GM06990 (cell line): ENCODE measurements at regions not wholly inside any gene's neighbourhood (a gene's known extent, or its start where the extent isn't known, plus 50 kb on each side); places are given as distances from the start of the nearest gene placed in this dataset.

ENCODE experiments used
- DNase-seq: peaks from one replicate; pipeline ENCODE4 v3.0.0-alpha.2; 2011; ENCODE audit not compliant: insufficient read length; ENCODE audit errors: extremely low read depth
- H3K27me3 ChIP-seq: replicated peaks from 2 replicates; pipeline ENCODE4 v1.6.0; 2011; ENCODE audit warnings: low read length; ENCODE audit not compliant: control insufficient read depth, insufficient read depth
- H3K36me3 ChIP-seq: 2 replicates; pipeline ENCODE4 v1.5.1; 2011; ENCODE audit warnings: low read length; ENCODE audit not compliant: control insufficient read depth, insufficient read depth
- H3K4me3 ChIP-seq: replicated peaks from 2 replicates; pipeline ENCODE4 v1.5.1; 2011; ENCODE audit warnings: low read depth, mild to moderate bottlenecking, control low read depth, low read length
- CTCF ChIP-seq: IDR thresholded peaks from 2 replicates; pipeline ENCODE4 v1.5.1; 2011; ENCODE audit warnings: low read length, control low read depth, mild to moderate bottlenecking, inconsistent platforms; ENCODE audit not compliant: insufficient read depth, poor library complexity, severe bottlenecking

DNA sequence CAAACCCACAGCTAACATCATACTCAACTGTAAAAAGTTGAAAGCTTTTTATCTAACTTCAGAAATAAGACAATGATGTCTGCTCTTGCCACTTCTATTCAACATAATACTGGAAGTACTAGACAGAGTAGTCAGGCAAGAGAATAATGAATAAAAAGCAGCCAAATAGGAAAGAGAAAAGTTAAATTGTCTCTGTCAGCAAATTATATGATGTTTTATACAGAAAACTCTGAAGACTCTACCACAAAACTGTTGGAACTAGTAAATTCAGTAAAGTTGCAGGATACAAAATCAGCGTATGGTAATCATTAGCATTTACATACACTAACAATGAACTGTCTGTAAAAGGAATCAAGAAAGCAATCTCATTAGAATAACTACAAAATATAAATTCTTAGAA lies 752.9 kb upstream of the CT83 start:
- DNase-seq = no peak
- TF ChIP-seq CTCF = no peak
- no peaks in the 10 kb centered on the region for H3K36me3 ChIP-seq
- no peak overlapping the region for H3K4me3 ChIP-seq
- no peaks in the 10 kb centered on the region for H3K27me3 ChIP-seq

DNA sequence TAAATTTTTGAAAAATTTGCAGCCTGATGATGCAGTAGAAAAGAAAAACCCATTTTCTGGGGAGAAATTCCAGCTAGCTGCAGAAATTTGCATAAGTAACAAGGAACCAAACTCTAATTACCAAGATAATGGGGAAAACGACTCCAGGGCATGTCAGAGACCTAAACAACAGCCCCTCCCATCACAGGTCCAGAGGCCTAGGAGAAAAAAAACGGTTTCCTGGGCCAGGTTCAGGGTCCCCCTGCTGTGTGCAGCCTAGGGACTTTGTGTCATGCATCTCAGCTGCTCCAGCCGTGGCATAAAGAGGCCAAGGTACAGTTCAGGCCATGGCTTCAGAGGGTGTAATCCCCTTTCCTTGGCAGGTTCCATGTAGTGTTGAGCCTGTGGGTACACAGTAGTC lies 733.7 kb upstream of the CT83 start:
- TF ChIP-seq CTCF = no peak
- Histone ChIP-seq H3K36me3 (no peaks in the 10 kb centered on the region), H3K4me3 (no peak overlapping the region), H3K27me3 (no peaks in the 10 kb centered on the region)
- no peak for DNase-seq

DNA sequence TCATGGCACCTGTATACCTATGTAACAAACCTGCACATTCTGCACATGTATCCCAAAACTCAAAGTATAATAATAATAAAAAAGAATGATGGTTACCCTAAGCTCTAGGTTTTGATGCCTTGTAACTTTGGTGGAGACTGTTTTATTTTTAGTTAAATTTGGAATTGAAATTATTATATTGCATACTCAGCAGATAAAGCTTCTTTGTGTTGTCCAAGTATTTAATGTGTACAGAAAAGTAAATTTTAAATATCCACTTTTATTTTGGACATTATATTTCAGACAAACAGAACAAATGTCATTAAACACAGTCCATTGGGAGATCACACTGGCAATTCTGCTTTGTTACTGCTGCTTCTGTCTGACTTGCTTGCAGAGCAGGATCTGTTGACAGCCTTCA lies 684.5 kb upstream of the CT83 start:
- no peak for DNase-seq
- Histone ChIP-seq H3K27me3 (no peaks in the 10 kb centered on the region), H3K36me3 (no peaks in the 10 kb centered on the region)

DNA sequence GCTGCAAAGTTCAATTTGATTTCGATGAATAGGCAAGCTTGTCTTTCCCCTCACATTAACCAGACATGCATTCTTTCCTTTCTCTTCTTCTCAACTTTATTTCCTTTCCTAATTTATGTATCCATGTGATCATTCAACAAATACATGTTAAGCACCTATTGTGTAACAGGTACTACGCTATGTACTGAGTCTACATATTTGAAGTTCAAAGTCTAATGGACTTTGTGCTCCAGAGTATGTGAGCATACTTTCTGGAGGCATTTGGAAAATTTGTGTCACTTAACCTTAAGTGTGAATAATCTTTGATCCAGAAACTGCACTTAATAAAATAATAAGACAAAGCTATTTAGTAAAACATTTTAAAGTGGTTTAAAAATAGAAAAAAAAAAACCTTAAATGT lies 675.3 kb upstream of the CT83 start:
- H3K36me3 ChIP-seq = no peaks in the 10 kb centered on the region
- H3K4me3 ChIP-seq = no peak overlapping the region
- TF ChIP-seq CTCF = no peak
- no peaks in the 10 kb centered on the region for H3K27me3 ChIP-seq
- DNase-seq = no peak

More for the DNA sequence above, 684.5 kb upstream of the CT83 start:
- H3K4me3 ChIP-seq = no peak overlapping the region
- no peak for TF ChIP-seq CTCF

DNA sequence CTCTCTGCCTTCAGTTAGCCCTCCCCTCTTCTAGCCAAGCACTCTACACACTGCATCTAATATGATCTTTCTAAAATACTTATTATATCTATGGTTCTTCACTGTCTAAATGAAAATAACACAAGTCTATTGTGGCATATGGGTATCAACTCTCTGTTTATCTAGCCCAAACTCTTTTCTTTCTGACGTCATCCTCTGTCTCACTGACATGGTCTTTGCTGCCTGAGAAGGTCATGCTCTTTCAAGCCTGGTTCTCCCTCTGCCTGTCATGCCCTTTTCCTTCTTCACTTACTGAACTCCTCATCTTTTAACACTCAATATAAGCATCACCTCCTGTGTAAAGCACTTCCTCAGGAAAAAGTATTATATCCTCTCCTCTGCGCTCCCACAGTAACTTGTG lies 672.2 kb upstream of the CT83 start:
- no peak for TF ChIP-seq CTCF
- no peaks in the 10 kb centered on the region for H3K36me3 ChIP-seq
- H3K4me3 ChIP-seq = no peak overlapping the region
- no peaks in the 10 kb centered on the region for H3K27me3 ChIP-seq
- DNase-seq = no peak

GRCh38 chrX:117120700-117121099 lies 657.9 kb upstream of the CT83 start:
- Histone ChIP-seq H3K4me3 (no peak overlapping the region), H3K36me3 (no peaks in the 10 kb centered on the region), H3K27me3 (no peaks in the 10 kb centered on the region)
- no peak for DNase-seq
- no peak for TF ChIP-seq CTCF
